Neural progenitor cell (in vitro differentiated cells): ENCODE measurements at regions not wholly inside any gene's neighbourhood (a gene's known extent, or its start where the extent isn't known, plus 50 kb on each side); places are given as distances from the start of the nearest gene placed in this dataset.

ENCODE experiments used
- EZH2phosphoT487 ChIP-seq: fragments of 200-600 bp; sonication (generic); IDR thresholded peaks from 2 replicates; pipeline ENCODE4 v1.6.1; 2017; ENCODE audit warnings: antibody characterized with exemption
- TF ChIP-seq, protein P1 (sequence below): fragments of 200-600 bp; sonication (generic); IDR thresholded peaks from 2 replicates; pipeline ENCODE4 v1.5.1; 2017; ENCODE audit warnings: antibody characterized with exemption, mild to moderate bottlenecking

DNA sequence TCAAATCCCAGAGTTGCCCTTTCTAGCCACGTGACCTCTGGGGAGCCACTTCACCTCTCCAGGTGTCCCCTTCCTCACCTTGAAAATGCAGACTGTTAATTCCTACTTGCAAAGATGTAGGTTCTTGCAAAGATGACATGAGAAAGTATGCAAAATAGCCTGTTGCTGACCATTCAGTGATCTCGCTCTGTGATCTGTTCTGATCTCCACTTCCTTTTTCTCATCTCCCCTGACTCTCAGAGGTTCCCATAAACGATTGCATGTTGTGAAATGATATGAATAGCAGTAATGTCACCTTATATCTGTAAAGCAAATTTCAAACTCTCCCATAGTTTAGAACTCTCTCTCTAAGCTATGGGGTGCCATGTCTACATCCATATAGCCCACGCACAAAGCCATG, 182.3 kb downstream of the TMEM132E start:
- TF ChIP-seq, protein P1, sequence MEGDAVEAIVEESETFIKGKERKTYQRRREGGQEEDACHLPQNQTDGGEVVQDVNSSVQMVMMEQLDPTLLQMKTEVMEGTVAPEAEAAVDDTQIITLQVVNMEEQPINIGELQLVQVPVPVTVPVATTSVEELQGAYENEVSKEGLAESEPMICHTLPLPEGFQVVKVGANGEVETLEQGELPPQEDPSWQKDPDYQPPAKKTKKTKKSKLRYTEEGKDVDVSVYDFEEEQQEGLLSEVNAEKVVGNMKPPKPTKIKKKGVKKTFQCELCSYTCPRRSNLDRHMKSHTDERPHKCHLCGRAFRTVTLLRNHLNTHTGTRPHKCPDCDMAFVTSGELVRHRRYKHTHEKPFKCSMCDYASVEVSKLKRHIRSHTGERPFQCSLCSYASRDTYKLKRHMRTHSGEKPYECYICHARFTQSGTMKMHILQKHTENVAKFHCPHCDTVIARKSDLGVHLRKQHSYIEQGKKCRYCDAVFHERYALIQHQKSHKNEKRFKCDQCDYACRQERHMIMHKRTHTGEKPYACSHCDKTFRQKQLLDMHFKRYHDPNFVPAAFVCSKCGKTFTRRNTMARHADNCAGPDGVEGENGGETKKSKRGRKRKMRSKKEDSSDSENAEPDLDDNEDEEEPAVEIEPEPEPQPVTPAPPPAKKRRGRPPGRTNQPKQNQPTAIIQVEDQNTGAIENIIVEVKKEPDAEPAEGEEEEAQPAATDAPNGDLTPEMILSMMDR = no peak
- no peak for TF ChIP-seq EZH2phosphoT487
